Iris pigment epithelial cell (primary cell): ENCODE measurements at regions not wholly inside any gene's neighbourhood (a gene's known extent, or its start where the extent isn't known, plus 50 kb on each side); places are given as distances from the start of the nearest gene placed in this dataset.
A peak's percentile ranks its signal among the peaks of the same experiment; 100 is the strongest.
"Not testable (repeated sequence)": the region's sequence is repeated elsewhere in the genome, so short reads cannot be mapped to it uniquely, and the experiment has no call there.

Source experiments
- DNase-seq: peaks from one replicate; pipeline ENCODE4 v3.0.0-alpha.2; 2011; ENCODE audit warnings: low read depth

DNA sequence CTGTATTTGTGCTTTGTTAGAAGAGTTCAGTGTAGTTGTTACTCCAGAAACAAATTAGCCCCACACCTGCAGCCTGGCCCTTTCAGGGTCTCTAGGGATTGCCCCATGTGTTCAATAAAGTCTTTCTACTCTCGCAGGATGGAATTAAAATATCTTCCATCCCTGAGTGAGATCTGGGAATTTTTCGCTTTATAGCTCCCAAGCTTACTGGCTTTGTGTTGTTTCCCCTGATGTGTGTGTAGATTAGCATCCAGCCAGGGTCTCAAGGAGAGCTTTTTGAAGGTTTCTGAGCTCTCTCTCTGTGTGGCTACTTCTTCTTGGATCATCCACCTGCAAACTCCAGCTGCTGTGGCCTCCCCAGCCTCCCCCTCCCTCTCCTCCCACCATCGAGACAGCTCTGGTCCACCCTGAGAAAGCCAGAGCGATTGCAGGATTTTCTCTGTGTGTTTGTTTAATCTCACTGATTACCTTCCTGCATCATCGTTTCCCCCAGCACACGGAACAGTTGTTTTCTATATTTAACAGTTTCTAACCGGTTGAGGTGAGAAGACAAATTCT is 553.5 kb downstream of the TBC1D22A start:
- DNase-seq = no peak

DNA sequence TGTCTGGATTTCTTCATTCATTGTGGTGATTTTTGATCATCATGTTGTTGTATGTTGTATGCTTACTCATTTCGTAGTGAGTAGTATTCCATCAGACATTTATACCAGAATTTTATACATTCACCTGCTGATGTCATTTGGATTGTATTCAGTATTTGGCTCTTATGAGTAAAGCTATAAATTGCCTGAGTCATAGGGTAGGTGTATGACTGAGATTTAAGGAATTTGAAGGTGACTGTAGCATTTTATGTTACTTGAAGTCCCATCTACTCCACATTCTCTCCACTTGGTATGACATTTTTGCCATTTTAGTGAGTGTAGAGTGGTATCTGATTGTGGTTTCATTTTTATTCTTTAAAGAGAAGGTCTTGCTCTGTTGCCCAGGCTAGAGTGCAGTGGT is 548.2 kb downstream of the TBC1D22A start:
- peak; percentile 28 for DNase-seq

DNA sequence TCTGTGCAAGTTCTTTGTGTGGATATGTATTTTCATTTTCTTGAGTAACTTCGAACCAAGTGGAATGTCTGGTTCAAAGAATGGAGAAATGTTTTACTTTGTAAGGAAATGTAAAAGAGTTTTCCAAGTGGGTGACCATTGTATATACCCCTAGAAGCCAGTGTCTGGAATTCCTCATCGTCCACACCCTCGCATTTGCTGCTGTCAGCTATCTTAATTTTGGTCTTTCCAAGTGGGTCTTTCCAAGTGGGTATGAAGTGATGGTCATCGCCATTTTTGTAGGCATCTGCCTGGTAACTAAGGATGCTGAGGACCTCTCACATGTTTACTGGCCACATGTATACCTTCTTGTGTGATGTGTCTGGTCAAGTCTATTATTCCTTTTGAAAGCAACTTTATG is 547.5 kb downstream of the TBC1D22A start:
- no peak for DNase-seq

DNA sequence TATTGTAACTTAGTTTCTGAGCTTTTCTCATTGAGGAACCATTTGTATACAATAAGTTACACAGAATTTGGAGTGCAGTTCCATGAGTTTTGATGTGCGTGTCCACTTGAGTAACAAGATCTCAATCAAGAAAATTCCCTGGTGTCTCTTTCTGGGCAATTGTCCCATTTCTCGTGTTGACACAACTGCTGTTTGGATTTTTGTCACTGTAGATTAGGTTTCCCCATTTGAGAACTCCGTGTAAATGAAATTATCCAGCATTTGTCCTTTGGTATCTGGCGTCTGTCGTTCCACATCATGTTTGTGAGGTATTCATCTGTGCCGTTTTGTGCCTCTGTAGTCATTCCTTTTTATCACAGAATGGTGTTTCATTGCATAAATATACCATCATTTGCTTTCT is 547.0 kb downstream of the TBC1D22A start:
- DNase-seq = no peak

- no peak for DNase-seq
Observed at GRCh38 chr22:47308886-47309285, 546.4 kb downstream of the TBC1D22A start.

GRCh38 chr22:47307822-47308221 is 545.4 kb downstream of the TBC1D22A start:
- DNase-seq = peak; percentile 20

GRCh38 chr22:47307326-47307725 is 544.9 kb downstream of the TBC1D22A start:
- DNase-seq = peak; percentile 37

DNA sequence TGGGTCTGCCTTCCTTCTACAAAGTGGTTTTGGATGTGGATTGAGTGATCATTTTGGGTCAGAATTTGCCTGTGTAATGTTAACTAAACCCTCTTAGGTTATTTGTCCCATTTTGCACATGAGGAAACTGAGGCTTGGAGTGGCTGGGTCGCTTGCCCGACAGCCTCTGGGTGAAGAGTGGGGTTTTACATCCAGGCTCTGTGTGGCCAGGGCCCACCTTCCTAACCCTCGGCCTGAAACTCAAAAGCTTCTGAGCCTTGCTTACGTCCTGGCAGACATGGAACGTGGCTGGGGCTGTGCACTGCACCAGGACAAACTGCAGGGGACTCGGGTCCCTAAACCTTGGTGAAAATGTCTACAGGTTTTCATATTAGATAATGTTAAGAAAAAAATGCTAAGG is 542.4 kb downstream of the TBC1D22A start:
- DNase-seq = no peak

GRCh38 chr22:47304191-47304831 is 541.9 kb downstream of the TBC1D22A start:
- no peak for DNase-seq

DNA sequence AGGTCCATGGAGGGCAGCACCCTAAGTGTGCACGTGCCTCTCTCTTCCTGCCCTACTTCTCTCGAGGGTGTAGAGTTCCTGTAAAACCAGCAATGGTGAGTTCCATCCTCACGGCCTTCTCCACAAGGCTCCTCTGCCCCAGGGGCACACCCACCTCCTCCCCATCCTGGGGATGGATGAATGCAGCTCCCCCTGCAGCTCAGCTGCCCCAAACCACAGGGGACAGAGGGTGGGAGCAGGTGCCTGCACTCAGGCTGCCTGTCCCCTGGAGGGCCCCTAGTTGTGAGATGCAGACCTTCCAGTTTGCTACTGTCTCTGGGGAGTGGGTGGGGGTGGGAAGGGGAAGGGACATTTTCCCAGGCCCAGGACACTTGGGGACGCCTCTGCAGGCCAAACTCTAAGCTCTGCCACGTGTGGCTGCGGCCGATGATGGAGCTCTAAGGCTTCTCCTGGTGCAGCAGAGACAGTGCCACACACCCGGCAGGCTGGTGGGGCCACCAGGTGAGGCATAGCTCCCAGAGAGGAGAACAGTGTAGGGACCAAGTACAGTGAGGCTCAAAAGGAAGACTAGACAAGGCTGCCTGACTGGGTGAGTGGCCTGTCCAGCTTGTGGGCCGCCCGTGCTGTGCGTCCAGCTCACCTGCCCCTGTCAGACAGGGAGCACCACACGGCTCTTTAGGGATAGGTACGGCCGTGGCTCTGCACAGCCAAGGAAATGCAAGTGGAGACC is 540.9 kb downstream of the TBC1D22A start:
- DNase-seq = no peak

DNA sequence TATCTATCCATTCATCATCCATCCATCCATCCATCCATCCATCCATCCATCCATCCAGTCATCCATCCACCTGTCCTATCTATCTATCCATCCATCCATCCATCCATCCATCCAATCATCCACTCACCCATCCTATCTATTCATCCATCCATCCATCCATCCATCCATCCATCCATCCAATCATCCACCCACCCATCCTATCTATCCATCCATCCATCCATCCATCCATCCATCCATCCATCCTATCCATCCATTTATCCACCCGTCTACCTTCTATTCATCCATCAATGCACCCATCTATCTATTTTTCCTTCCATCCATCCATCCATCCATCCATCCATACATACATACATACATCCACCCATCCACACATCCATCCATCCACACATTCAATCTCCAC is 540.1 kb downstream of the TBC1D22A start:
- not testable (repeated sequence) for DNase-seq

DNA sequence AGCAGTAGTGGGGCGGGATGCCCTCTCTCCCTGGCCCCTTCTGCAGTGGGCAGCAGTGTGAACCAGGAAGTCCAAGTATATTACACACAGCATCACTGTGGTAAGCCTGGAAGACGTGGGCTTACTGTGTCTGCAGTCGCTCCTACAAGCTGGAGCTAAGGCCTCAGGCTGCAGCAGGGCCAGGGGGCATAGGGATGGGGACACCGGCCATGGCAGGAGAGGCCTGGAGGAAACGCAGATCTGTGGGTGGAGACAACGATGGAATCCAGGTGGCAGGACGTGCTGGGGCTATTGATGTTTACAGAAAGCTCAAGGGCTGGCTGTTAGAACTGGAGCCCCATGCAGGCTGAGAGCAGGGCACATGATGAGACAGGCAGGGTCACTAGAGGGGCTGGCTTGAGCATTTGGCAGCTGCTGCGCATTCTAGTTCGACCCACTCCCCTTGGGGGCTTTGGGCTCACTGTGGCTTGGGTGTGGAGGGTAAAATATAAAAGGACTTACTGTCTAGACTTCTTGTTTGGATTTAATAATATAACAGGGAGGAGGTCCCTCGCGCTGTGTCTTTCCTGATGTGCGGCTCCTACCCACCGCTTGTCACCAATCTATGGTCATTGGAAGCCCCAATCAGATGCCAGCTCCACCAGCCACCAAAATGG is 539.5 kb downstream of the TBC1D22A start:
- DNase-seq = no peak

GRCh38 chr22:47300698-47301405 is 538.4 kb downstream of the TBC1D22A start:
- DNase-seq = no peak

GRCh38 chr22:47299863-47300697 is 537.6 kb downstream of the TBC1D22A start:
- no peak for DNase-seq

DNA sequence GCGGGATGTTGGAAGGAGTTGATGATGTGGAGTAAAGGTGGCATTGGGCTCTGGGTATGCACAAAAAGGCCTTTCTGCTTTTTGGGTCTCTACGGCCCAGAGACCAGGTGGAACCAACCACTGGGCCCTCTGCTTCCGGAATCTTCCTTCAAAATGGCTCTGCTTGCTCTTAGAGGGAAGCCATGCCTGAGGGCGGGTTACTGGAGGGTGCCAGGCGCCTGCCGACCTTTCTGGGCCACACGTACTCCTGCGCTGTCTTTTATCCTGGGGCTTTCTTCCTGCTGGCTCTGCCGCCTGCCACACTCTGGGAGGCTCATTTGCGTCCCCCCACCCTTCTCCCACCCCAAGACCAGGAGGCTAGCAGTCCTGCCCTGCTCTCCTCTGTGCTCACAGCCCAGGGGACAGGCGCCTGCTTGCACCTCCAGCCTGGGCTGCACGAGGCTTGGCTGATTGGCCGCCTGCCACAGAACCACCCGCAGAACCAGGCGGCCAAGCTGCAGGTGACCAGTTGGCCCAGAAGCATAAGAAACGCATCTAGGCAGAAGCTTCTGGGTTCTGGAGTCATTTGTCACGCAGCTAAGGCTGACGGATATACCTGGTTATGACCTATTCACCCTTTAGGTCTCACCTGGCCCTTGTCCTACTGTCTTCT is 536.9 kb downstream of the TBC1D22A start:
- DNase-seq = no peak

DNA sequence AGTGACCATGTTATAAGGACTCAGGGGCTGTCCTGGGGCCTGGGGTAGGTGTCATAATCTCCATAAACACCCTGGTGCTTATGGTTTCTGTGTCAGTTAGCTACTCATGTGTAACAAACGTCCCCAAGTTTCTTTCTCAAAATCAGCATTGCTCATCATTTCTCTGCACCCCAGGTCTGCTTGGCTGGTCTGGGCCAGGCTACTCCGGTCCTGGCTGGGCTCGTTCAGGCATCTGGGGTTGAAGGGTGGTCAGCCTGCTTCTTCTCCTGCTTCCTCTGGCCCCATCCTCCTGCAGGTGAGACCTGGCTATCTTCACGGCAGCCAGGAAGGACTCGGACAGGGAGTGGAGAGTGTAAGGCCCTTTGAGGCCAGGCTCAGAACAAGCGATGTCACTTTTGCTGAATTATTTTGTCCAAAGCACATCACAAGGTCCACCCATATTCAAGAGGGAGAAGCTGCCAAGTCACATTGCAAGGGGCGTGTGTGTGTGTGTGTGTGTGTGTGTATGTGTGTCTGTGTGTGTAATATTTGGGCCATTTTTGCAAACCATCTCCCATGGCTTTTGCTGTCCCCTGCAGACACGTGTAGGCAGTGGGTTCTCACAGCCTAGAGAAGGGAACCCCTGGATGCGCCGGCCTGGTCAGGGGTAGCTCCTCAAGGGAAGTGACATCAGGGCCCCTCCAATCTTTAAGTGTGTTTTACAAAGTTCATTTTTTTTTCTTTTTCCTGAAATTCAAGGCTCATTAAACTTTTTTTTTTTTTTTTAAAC is 535.8 kb downstream of the TBC1D22A start:
- no peak for DNase-seq

GRCh38 chr22:47297261-47298016 is 535.0 kb downstream of the TBC1D22A start:
- DNase-seq = no peak

- DNase-seq = peak; percentile 21
Observed at GRCh38 chr22:47296405-47297260, 534.2 kb downstream of the TBC1D22A start.
